Right lung (tissue), 2 donors: ENCODE measurements at regions not wholly inside any gene's neighbourhood (a gene's known extent, or its start where the extent isn't known, plus 50 kb on each side); places are given as distances from the start of the nearest gene placed in this dataset.

Source experiments
- DNase-seq, 2 donors: peaks; one replicate each; pipeline ENCODE4 v3.0.0-alpha.2; 2013

DNA sequence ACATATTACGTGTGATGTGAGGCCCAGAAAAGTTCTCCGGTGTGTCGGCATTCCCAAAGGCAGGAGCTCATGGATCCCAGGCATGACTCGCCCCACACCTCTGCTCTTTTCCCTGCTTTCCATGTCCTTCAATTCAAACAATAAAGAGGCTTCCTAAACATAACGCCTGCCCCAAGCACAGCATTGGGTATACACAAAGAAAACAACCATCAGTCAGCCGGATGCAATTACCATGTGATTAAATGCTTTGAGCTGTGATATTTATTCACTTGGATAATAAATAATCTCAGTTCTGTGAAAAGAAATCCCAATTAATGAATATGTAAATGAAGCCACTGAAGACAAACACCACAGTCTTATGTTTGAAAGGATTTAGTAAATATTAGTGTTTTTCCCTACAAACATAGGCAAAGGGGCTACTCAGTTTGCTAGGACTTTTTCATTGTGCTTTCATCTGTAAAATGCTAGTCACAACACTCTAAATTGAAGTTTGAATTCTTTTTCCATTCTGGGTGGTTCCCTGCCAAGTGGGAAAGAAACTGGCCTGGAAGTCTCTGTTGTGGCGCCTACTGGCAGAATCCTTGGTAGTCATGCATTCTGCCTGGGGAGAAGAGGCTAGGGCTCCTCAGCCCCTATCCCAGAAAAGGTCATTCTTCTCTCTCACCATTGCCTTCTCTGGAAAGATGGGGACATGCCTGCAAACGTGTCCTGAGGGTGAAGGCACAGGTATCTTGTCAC, 144.7 kb downstream of the COL6A3 start:
- DNase-seq = no peak

DNA sequence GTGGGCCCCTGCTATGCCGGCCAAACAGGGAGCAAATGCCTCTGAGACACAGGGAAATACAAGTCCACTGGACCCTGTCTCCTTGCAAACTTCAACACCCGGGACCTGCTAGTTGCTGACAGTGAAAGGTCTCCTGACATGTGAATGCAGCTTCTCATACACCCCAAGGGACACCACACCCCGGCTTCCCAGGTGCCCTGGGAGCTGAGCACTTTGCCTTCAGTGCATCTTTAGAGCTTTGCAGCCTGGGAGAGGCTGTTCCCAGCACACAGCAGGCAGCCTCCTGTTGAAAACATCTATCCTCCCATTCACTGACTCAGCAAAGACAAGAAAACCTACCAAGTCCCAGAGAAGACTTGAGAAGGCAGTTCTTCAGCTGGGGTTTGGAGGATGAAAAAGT, 143.4 kb downstream of the COL6A3 start:
- DNase-seq = no peak

DNA sequence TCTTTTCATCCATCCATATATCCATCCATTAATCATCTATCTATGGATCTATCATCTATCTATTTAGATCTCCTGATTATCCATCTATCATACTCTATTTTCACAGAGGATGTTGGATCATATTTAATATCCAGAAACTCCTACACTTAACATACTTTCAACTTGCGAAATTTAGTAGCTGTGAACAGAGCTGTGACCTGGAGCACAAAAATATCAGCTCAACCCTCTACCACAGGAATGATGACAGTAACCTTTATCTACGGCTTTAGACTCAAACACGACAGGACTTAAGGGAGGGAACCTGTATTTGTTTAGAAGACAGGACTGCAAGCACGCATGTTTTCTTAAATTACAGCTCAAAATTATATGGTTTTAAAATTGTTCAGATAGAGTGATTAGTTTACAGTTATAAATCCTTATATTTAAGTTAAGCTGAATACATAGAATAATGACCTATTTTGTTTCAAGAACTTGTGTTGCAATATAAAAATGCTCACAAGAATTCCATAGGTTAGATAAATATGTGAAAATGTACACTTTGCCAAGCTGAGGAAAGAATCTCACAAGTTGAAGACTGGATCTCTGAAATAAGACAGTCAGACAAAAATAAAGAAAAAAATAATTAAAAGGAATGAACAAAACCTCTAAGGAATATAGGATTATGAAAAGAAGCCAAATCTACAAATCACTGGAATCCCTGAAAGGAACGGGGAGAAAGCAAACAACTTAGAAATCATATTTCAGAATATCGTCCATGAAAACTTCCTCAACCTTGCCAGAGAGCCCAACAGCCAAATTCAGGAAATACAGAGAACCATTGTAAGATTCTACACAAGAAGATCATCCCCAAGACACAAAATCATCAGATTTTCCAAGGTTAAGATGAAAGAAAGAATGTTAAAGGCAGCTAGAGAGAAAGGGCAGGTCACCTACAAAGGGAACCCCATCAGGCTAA, 142.0 kb downstream of the COL6A3 start:
- no peak for DNase-seq
